Smooth muscle cell (in vitro differentiated cells): ENCODE measurements at regions not wholly inside any gene's neighbourhood (a gene's known extent, or its start where the extent isn't known, plus 50 kb on each side); places are given as distances from the start of the nearest gene placed in this dataset.

ENCODE experiments used
- DNase-seq: peaks from one replicate; lab custom pipeline; 2025; ENCODE audit not compliant: unreplicated experiment; lab: John Stamatoyannopoulos, UW
- H2AFZ ChIP-seq: fragments of 200-600 bp; sonication (generic); 2 replicates; pipeline ENCODE4 v1.6.0; 2016; ENCODE audit warnings: antibody characterized with exemption, low read depth, mild to moderate bottlenecking
- H3F3A ChIP-seq: fragments of 200-600 bp; sonication (generic); 2 replicates; pipeline ENCODE4 v1.6.0; 2017; ENCODE audit warnings: antibody characterized with exemption, low read depth
- H3K27ac ChIP-seq: fragments of 200-600 bp; sonication (generic); 2 replicates; pipeline ENCODE4 v1.5.1; 2016; ENCODE audit warnings: low read depth, mild to moderate bottlenecking
- H3K27me3 ChIP-seq: fragments of 200-600 bp; sonication (generic); 2 replicates; pipeline ENCODE4 v1.6.1; 2016; ENCODE audit warnings: low read depth, mild to moderate bottlenecking
- H3K36me3 ChIP-seq: fragments of 200-600 bp; sonication (generic); 2 replicates; pipeline ENCODE4 v1.5.1; 2016; ENCODE audit warnings: low read depth
- H3K4me1 ChIP-seq: fragments of 200-600 bp; sonication (generic); 2 replicates; pipeline ENCODE4 v1.5.1; 2016; ENCODE audit warnings: low read depth
- H3K4me2 ChIP-seq: fragments of 200-600 bp; sonication (generic); 2 replicates; pipeline ENCODE4 v1.6.0; 2016; ENCODE audit warnings: mild to moderate bottlenecking
- H3K4me3 ChIP-seq: fragments of 200-600 bp; sonication (generic); 2 replicates; pipeline ENCODE4 v1.5.1; 2016; ENCODE audit warnings: mild to moderate bottlenecking
- H3K79me2 ChIP-seq: fragments of 200-600 bp; sonication (generic); 2 replicates; pipeline ENCODE4 v1.6.0; 2016; ENCODE audit warnings: low read depth, mild to moderate bottlenecking
- H3K9ac ChIP-seq: fragments of 200-600 bp; sonication (generic); 2 replicates; pipeline ENCODE4 v1.6.0; 2016; ENCODE audit warnings: low read depth
- H3K9me3 ChIP-seq: fragments of 200-600 bp; sonication (generic); replicated peaks from 2 replicates; pipeline ENCODE4 v1.5.1; 2016; ENCODE audit warnings: low read depth
- H4K20me1 ChIP-seq: fragments of 200-600 bp; sonication (generic); 2 replicates; pipeline ENCODE4 v1.6.0; 2016; ENCODE audit warnings: low read depth
- CTCF ChIP-seq: fragments of 200-600 bp; sonication (generic); IDR thresholded peaks from 2 replicates; pipeline ENCODE4 v1.5.1; 2017; ENCODE audit warnings: borderline replicate concordance, mild to moderate bottlenecking, antibody characterized with exemption; ENCODE audit not compliant: insufficient read depth, poor library complexity, severe bottlenecking
- WGBS: methylation state at CpG from one replicate; pipeline ENCODE4 v1.1.7; 2016; ENCODE audit warnings: low lambda C conversion rate; 5-methylcytosine and 5-hydroxymethylcytosine counted together

GRCh38 chrX:120021927-120022326 lies 55.6 kb downstream of the RHOXF2B start:
- no peaks in the 10 kb centered on the region for H4K20me1 ChIP-seq
- no peak overlapping the region for H3K27ac ChIP-seq
- H3K79me2 ChIP-seq = no peaks in the 10 kb centered on the region
- peaks cover 14% of the 10 kb centered on the region for H3K27me3 ChIP-seq
- no peak overlapping the region for H2AFZ ChIP-seq
- no peak overlapping the region for H3K9ac ChIP-seq
- H3F3A ChIP-seq = no peaks in the 10 kb centered on the region
- 38% methylated on average over 3 of the region's 3 CpGs for WGBS
- H3K9me3 ChIP-seq = no peaks in the 10 kb centered on the region
- no peaks in the 10 kb centered on the region for H3K36me3 ChIP-seq
- no peak for TF ChIP-seq CTCF
- H3K4me3 ChIP-seq = no peak overlapping the region
- DNase-seq = no peak
- no peaks in the 10 kb centered on the region for H3K4me1 ChIP-seq
- H3K4me2 ChIP-seq = no peak overlapping the region

- no peaks in the 10 kb centered on the region for H3K9me3 ChIP-seq
- WGBS = 71% methylated on average over 4 of the region's 4 CpGs
These were observed 57.2 kb downstream of the RHOXF2B start for GRCh38 chrX:120020305-120020704.

GRCh38 chrX:120016068-120016441 lies 61.4 kb downstream of the RHOXF2B start:
- peak overlapping the region; percentile 39 for H3K4me3 ChIP-seq
- no peaks in the 10 kb centered on the region for H3K79me2 ChIP-seq
- peak overlapping the region; percentile 69 for H3K4me2 ChIP-seq
- no peaks in the 10 kb centered on the region for H3K9me3 ChIP-seq
- H4K20me1 ChIP-seq = no peaks in the 10 kb centered on the region
- H3K27me3 ChIP-seq = peaks cover 45% of the 10 kb centered on the region
- no peak overlapping the region for H2AFZ ChIP-seq
- WGBS = 48% methylated on average over 11 of the region's 11 CpGs
- DNase-seq = no peak
- H3F3A ChIP-seq = no peaks in the 10 kb centered on the region
- no peak overlapping the region for H3K9ac ChIP-seq
- no peak for TF ChIP-seq CTCF
- no peaks in the 10 kb centered on the region for H3K36me3 ChIP-seq
- H3K27ac ChIP-seq = no peak overlapping the region
- no peaks in the 10 kb centered on the region for H3K4me1 ChIP-seq

More at GRCh38 chrX:120020305-120020704, 57.2 kb downstream of the RHOXF2B start:
- H3K4me1 ChIP-seq = no peaks in the 10 kb centered on the region
- H3K27me3 ChIP-seq = peaks cover 30% of the 10 kb centered on the region
- no peak for TF ChIP-seq CTCF
- no peaks in the 10 kb centered on the region for H4K20me1 ChIP-seq
- no peak overlapping the region for H2AFZ ChIP-seq
- H3K4me3 ChIP-seq = no peak overlapping the region
- H3K79me2 ChIP-seq = no peaks in the 10 kb centered on the region
- H3F3A ChIP-seq = no peaks in the 10 kb centered on the region
- H3K4me2 ChIP-seq = no peak overlapping the region
- no peaks in the 10 kb centered on the region for H3K36me3 ChIP-seq
- no peak for DNase-seq
- no peak overlapping the region for H3K9ac ChIP-seq
- no peak overlapping the region for H3K27ac ChIP-seq

GRCh38 chrX:120015145-120016067 lies 62.1 kb downstream of the RHOXF2B start:
- H3K36me3 ChIP-seq = no peaks in the 10 kb centered on the region
- no peak for DNase-seq
- 35% methylated on average over 54 of the region's 58 CpGs for WGBS
- H3K4me3 ChIP-seq = peak overlapping the region; percentile 39
- H3K9ac ChIP-seq = no peak overlapping the region
- H3K27ac ChIP-seq = no peak overlapping the region
- TF ChIP-seq CTCF = no peak
- H3F3A ChIP-seq = no peaks in the 10 kb centered on the region
- peaks cover 45% of the 10 kb centered on the region for H3K27me3 ChIP-seq
- peak overlapping the region; percentile 69 for H3K4me2 ChIP-seq
- no peak overlapping the region for H2AFZ ChIP-seq
- no peaks in the 10 kb centered on the region for H3K79me2 ChIP-seq
- H4K20me1 ChIP-seq = no peaks in the 10 kb centered on the region
- no peaks in the 10 kb centered on the region for H3K9me3 ChIP-seq
- no peaks in the 10 kb centered on the region for H3K4me1 ChIP-seq
